Medulla oblongata (tissue), 1 donor: ENCODE measurements at regions not wholly inside any gene's neighbourhood (a gene's known extent, or its start where the extent isn't known, plus 50 kb on each side); places are given as distances from the start of the nearest gene placed in this dataset.

Experiments used
- DNase-seq: peaks from one replicate; pipeline ENCODE4 v3.0.0-alpha.2; 2015; ENCODE audit errors: extremely low spot score

DNA sequence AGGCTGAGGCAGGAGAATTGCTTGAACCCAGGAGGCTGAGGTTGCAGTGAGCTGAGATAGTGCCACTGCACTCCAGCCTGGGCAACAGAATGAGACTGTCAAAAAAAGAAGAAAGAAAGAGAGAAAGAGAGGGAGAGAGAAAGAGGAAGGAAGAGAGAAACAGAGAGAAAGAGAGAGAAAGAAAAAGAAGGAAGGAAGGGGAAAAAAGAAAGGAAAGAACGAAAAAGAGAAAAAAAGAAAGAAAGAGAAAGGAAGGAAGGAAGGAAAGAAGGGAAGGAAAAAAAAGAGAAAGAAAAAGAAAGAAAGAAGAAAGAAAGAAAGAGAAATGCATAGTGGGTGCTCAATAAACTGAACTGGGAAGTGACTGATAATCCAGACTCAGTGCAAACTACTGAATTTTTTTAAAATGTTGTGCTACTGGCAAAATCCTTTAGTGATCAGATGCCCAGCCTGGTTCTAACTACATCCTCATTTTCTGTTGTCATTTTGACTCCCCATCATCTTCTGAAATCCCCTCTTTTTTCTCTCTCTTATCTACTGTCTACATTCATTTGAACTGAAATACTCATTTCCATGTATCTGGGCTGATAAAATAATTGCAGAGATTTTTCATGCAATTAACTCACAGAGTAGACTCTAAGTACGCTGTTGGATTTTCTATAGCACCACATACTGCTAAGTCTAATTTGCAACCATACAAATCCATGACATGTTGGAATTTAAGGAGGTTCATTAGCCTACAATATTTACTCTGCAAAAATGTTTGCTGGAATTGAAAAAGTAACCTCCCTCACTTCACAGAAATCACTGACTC, 85.3 kb upstream of the HIVEP1 start:
- DNase-seq = no peak

DNA sequence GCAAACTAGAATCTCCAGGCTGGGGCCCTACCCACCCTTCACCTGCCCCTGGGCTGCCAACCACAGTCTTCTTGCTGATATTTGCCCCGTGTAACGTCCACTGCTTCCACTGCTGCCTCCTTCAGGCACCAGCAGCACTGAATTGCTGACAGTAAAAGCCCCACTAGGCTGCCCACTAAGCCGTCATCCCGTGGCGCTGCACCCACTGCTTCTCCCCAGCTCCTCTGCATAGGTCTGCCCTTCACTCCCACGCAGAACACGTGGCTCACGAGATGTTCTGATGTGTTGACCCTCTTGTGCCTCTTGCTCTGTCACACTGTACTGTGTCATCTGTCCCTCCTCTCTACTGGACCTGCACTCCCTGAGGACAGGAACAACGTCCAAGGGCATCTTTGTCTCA, 86.3 kb upstream of the HIVEP1 start:
- no peak for DNase-seq

DNA sequence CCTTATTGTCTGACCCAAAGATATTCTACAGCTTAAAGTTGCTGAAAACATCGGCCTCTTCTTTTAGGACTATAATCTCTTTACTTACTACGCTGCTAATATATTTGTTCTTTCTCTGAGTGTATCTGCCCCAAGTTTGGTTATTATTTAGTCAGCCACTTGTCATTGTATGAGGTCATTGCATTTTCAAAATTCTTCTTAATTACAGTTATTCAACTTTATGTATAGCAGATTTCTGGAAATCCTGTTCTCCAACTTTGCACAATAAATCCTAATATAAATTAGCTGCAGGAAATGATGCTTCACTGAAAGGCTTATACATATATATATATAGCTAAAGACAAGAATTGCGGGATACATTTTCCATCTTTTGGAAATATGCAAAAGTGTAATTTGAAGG, 88.5 kb upstream of the HIVEP1 start:
- DNase-seq = no peak

DNA sequence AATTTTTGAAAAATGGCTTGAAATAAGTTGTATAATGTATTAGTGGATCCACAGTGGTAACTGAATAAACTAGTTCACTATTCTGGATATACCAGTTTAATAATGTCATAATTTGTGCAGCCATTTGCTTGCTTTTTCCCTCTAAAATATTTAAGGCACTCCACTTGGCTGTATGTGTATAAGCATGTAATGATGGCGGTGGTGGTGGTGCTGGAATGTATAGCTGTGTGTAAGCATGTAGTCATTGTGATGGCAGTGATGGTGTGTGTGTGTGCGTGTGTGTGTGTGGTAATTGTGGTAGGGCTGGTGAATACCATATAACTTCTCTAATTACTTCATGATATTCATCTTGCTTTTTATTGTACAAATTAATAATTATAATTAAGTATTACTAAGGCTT, 89.2 kb upstream of the HIVEP1 start:
- DNase-seq = no peak

DNA sequence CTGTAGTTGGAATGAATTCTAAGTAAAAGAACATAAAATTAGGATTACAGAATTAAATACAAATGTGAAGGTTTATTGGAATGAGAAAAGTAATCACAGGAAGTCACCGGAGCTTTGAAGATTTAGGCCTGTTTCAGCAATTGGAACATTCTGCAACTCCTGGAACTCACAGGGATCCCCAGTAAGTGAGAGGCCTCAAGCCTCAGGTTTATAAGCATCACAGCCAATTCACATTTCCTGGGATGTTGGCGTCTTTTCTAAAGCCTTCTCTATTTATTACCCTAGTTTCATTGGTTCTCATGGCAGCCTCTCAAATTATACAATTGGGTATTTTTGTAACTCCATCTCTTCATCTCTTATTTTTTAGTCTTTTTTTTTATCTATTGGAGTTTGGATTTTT, 90.4 kb upstream of the HIVEP1 start:
- peak; percentile 30 for DNase-seq

DNA sequence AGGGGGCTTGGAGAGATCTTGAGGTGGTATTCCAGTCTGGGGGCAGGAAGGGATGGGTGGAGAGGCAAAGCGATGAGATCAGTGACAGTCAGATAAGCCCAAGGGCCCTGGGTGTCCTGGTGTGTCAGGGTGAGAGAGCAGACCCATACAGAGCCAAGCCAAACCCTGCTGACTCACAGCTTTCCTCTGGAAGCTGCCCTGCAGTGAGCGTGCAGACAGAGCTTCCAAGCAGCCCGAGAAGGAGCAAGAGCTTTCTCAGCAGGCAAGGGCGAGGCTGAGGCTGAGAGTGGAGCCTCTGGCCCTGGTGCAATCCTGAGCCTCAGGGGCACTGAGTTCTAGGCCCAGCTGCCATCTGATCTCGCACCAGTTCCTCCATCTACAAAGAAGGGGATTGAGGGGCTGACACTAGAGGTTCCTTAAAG, 91.1 kb upstream of the HIVEP1 start:
- peak; percentile 15 for DNase-seq

DNA sequence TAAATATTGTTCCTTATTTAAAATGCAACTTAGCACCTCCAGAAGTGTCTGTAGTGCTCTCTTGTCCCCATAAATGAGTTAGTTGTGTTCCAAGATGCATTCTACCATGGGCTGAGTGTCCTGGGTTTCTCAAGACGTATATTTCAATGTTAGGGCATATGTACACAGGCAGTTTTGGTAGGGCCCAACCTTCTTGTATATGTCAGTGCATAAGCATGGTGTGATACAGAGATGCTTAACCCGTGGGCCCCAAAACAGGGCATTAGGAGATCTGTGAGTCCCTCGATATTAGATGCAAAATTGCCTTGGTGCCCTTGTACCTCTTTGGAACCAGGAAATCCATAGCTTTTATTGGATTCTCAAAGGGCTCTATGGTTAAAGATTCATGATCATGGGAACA, 91.5 kb upstream of the HIVEP1 start:
- no peak for DNase-seq

DNA sequence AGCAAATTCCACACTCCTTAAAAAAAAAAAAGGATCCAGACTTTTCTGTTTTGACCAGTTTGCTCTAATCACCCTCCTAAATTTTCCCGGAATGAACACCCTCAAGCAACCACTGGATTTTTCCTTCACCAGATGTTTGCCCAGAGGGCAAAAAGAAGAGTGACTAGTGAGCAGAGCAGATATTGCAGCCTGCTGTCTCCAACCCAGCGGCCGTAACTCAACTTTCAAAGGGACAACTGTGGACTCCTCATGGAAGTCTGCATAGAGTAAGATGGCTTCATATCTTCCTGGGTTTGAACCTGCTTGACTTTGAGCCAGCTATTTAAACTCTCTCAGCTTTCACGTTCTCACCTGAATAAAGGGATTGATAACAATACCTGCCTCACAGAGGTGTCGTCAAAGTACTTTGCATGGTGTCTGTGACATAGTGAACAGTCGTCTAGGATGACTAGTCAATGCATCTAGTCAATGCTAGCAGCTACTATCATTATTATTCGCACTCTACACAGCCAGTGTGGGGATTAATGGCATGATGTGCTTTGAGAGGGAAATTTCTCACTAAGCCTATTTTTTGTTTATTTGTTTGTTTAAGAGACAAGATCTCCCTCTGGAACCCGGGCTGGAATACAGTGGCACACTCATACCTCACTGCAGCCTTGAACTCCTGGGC, 92.2 kb upstream of the HIVEP1 start:
- no peak for DNase-seq

DNA sequence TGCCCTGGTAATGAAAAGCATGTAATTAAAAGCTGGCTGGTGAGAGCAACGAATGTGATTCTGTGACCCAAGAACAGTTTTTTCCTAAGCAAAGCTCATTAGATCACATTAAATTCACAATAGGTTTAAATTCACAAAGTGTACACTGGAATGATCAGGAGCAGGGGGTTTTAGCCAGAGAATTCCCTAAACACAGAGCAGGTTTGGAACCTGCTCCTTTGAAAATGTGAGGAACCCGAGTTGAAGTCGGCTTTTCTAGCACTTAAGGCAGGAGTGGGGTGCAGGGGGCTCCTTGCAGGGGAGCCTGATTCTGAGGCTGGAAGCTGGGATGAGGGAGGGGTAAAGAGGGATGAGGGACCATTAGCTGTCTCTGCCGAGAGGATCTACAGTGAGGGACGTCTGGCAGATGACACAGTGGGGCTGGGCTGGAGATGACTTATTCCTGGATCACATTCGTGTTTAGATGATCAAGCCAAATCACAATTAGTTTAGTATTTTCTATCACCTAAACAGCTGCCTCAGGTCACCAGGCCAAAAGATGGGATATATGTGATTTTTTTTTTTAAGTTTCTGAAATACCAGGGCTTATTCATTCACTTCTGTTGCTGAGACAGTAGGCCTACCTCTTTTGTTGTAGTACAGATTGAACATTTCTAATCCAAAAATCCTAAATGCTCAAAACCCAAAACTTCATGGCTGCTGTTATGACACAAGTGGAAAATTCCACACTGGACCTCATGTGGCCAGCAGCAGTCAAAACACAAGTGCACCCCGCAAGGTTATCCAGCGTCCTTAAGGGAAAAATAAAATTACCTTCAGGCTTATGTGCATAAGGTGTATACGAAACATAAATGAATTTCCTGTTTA, 93.1 kb upstream of the HIVEP1 start:
- DNase-seq = peak; percentile 56

DNA sequence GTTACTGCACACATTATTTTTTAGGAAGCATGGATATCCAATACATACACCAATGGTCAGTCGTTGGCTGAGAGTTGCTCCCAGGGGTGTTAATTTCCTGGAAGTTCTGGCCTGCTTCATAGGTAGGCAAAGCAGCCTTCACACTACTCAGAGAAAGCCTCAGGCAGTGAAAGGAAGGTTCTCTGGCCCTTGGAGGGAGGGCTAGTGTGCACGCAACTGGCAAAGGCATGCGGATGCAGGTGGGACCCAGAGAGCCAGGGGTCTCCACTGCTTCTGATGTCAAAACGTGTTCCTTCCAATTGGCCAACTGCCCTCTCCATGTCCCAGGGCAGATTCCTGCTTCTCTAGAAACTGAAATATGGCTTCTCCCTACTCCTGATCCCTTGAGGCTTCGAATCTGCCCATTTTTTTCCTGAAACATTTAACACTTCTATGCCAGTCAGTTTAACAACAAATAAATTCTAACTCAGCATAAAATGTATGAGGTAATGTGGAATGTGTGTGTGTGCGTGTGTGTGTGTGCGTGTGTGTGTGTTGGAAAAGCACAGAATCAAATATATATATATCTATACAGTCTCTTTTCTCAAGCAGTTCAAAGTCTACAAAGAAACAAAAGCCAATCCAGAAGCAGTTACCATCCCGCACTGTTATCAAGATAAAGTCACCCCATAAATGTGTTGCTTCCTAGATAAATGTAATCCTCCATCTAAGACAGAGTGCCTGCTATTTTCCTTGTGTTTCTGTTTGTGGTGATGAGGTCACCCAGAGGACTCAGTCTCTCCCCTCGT, 94.0 kb upstream of the HIVEP1 start:
- no peak for DNase-seq

DNA sequence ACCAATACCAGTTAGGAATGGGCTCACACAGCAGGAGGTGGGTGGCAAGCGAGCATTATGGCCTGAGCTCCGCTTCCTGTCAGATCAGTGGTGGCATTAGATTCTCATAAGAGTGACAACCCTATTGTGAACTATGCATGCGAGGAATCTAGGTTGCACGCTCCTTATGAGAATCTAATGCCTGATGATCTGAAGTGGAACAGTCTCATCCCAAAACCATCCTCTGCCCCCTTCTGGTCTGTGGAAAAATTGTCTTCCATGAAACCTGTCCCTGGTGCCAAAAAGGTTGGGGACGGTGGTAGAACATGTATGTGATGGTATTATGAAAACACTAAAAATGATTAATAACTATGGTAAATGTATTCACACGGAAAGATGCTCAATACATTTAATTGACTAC, 99.7 kb upstream of the HIVEP1 start:
- DNase-seq = no peak

DNA sequence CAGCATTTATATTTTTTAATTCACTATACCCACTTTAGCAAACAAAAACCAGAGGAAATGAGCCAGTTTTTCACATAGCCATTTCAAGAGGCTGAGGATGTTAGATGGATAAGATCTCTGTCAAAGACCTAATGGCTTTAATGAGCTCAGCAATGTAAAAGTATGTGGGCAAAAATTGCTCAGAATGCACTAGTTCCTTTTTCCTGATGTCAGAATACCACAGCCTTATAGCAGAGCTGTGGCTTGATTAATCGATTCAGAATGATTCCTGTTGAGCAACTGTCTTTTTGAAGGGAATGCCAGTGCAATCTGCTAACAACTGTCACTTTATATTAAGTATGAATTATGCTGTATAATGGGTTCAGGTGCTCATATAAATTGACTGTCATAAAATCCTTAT, 100.6 kb upstream of the HIVEP1 start:
- no peak for DNase-seq

DNA sequence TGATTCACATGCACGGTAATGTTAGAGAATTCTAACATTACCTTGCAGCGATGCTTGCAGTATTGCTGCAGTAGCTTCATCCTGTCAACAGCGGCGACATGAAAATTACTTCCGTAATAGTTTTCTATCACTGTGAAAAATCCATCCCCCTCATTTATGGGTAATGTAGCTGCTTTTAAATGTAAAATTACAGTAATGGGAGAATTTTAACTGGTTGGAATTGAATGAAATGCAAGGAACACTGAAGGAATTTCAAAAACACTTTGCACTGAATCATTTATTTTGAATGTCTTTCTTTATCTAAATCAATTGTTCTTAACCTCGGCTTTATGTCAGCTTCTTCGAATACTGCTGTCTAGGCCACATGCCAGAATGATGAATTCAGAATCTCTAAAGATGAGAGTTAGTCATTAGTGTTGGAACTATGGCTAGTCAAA, 102.4 kb upstream of the HIVEP1 start:
- DNase-seq = no peak

DNA sequence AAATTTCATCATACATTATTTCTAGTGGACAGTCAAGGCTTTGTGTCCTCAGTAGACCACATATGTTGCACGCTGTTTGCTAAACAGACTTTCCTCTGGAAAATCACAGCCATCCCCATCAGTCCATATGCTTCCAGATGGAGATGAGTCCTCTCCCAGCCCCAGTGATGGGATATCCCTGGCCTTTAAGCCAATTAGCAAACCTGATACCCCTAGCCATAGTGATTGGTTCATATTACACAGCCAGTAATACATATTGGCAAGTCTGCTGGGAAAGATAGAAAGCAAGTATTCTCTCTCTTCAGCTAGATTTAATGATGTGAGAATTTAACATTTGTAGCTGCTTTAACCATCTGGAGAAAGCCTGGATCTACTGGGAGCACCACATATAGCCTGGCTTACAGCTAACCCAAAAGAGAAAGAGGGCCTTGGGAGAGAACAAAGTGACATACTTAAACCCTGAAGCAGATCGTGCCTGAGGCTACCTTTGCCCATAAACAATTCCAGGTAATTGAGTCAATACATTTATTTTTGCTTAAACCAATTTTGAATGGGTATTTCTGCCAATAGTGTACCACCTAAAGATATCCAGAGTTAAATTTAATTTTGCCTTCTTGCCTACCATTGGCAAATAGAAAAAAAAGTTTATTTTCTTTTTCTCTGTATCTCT, 103.5 kb upstream of the HIVEP1 start:
- DNase-seq = no peak

DNA sequence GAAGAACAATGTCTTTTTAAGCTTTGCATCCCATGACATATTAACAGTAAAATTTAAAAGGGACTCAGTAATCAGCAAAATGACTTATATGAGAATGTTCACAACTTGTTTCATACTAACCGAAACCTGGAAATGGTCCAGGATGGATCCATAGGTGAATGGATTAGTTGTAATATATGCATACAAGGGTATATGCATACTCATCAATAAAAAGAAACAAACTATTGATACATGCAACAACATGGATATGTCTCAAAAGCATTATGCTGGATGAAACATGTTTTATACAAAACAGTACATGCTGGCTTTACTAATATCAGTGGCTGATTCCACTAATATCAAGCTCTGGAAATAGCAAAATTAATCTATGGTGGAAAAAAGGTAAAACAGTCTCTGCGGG, 108.5 kb upstream of the HIVEP1 start:
- no peak for DNase-seq

DNA sequence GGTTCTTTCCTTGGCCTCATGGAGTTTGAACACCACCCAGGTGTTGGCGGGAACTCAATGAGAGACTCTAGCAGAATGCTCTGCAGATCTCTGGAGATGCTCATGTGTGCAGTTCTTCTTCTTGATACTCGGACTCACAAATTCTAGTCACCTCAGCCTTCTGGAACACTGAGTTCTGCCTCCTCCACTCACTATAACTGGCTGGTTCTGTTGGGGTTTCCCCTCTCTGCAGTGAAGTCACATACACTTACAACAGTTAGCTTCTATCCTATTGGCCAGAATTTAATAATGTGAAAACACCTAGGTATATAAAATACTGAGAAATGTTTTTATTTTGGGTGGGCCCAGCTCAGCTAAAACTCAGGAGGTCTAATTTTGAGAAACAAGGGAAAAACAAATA, 109.6 kb upstream of the HIVEP1 start:
- DNase-seq = no peak

DNA sequence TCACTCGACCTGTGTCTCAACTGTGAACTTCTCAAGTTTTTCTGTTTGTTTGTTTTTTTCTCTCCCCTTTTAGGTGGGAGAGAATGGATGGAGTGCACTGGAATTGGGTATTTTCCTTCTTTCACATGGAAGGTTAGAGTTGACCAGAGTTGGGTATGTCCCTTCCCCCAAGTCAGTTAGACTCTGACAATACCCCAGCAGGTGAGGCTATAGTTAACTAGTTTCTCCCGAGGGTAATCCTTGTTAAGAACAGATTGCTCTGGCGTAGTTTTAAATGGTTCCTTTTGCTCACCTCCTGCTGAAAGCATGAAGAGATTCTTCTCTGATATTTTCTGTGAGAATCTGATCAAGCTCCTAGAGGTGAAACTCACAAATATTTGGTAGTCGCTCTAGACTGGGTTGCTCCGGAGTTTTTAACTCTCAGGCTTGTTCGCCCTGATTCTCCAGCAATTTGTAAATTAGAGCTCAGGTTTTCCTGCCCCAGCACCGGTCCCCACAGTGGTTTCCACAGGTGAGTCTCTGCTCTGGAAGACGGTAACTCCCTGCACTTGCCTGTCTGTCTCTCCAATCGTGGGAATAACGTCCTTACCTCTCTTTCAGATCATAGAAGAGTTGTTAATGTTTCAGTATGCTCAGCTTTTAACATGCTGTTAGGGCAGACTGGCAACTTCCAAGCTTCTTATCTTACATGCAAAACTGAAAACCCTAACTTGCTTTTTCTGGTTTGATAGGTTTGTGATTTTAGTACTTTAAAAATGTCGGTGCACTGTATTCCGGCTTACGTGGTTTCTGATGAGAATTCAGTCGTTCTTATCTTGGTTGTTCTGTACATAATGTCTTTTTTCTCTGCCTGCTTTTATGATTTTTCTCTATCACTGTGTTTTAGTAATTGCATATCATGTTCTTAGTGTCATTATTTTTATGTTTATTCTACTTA, 111.2 kb upstream of the HIVEP1 start:
- no peak for DNase-seq

DNA sequence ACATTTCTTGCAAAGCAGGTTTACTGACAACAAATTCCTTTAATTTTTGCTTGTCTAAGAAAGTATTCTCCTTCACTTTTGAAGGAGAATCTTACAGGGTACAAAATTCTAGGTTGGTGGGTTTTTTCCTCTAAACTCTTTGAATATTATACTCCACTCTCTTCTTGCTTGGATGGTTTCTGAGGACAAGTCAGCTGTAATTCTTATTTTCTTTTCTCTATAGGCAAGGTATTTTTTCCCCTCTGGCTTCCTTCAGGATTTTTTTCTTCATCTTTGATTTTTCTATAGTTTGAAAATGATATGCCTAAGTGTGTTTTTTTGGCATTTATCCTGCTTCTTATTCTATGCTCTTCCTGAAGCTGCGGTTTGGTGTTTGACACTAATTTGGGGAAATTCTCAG, 112.5 kb upstream of the HIVEP1 start:
- DNase-seq = no peak

DNA sequence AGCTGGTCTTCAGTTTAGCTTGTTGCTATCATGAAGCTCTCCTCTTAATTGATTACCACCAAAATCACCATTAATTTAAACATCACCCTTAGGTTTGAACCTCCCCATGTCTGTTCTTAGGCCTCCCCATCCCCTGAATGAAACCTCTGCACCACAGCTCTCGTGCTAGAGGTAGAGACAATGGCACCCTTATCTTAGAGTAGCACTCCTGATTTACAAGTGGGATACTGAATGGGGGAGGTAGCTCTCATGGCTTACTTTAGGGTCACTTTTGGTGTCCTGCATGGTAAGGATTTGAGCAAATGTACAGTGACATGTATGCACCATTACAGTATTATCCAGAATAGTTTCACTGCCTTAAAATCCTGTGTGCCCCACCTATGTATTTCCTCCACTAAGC, 115.6 kb upstream of the ADTRP start:
- no peak for DNase-seq

DNA sequence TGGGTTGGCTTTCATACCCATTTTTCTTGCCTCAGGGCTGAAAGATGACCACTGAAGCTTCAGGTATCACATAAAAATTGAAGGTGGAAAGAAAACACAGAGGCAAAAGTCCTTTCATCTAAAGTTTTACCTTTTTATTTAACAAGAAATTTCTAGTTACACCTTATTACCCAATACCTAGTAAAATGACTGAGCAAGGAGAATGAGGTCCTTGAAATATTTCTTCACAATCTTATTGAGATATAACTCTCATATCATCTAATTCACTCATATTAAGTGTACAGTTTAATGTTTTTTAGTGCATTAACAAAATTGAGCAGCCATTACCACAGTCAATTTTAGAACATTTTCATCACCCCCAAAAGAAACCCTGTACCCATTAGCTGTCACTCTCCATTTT, 112.9 kb upstream of the ADTRP start:
- no peak for DNase-seq
